GM19468 (cell line): ENCODE measurements at regions not wholly inside any gene's neighbourhood (a gene's known extent, or its start where the extent isn't known, plus 50 kb on each side); places are given as distances from the start of the nearest gene placed in this dataset.
A peak's percentile ranks its signal among the peaks of the same experiment; 100 is the strongest.

Source experiments
- ATAC-seq: cut with Tn5 transposase; IDR thresholded peaks from one replicate; pipeline ENCODE4 v1.9.1; 2021; ENCODE audit warnings: mild to moderate bottlenecking, moderate library complexity, moderate number of reproducible peaks; ENCODE audit not compliant: unreplicated experiment; ENCODE audit errors: extremely low read depth

DNA sequence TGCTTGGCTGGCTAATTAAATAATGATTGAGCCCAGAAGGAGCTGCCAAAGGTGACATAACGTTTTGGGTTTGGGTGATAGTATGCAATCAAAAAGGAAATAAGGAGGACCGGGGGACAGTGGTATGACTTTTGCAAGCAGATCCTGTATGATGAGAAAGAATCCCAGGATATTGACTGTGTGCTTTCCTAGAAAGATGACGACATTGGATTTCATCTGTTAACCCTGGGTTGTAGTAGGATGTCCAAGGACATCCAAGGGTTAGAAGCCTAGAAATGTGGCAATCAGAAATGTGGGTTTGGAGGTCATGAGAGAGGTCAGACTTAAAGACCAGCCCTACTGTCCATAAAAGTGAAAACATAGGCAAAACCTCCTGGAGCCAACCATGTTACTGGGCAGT, 50.3 kb upstream of the HMHB1 start:
- no peak for ATAC-seq

DNA sequence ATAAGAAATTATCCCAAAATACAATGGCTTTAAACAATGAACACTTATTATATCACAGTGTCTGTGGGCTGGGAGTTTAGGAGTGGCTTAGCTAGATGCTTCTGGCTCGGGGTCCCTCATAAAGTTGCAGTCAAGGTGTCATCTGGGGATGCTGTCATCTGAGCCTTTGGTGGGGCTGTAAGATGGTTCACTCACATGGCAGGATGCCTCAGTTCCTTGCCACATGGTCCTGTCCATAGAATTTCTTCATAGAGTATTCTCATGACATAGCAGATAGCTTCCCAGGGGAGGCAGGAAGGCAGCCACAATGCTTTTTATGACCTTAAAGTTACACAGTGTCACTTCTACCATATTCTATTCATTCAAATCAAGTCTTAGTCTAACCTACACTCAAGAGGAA, 51.2 kb upstream of the HMHB1 start:
- ATAC-seq = no peak

DNA sequence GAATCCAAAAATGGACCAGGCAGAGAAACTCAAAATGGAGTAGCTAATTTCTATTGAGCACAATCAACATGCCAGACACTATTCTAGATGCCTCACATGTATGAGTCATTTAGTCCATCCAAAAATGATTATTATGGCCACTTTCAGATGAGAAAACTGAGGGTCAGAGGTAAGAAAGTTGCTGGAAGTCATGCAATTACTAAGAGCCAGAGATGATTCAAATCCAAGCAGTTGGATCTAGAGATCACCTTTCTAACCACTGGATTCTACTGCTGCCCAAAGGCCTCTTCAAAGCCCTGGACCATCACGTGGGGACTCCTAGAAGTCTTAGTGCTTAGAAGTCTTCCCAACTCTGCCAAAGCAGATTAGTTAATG, 51.8 kb upstream of the HMHB1 start:
- peak; percentile 39 for ATAC-seq

DNA sequence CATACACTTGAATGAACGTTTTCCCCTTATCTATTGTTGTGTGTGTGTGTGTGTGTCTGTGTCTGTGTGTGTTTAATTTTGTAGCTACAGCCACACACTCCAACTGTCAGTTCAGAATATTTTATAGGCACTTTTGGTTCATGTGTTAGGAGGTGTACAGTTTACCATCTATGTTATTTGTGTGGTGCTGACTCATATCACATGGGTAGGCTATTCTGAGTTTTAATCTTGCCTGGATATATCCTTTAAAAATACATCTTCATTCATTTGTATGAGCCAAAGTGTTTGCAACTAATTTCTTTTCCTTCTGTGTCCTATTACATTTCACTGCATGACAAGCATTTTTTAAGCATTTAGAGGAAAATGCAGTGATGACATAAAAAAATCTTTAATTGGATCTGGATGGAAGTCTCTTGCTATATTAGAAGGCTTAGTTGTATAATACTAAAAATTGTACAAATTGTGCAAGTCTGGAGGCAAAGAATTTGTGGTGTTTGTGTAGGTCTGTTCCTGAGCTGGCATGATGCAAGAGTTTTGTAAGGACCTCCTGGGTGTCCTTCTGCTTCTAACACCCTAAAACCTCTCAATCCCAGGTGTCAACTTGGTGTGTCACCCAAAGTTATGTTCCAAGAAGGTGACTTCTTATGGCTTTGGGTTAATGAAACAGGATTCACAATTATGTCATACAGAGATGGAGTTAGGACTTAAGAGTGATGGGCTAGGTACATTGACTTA, 52.4 kb upstream of the HMHB1 start:
- ATAC-seq = no peak

DNA sequence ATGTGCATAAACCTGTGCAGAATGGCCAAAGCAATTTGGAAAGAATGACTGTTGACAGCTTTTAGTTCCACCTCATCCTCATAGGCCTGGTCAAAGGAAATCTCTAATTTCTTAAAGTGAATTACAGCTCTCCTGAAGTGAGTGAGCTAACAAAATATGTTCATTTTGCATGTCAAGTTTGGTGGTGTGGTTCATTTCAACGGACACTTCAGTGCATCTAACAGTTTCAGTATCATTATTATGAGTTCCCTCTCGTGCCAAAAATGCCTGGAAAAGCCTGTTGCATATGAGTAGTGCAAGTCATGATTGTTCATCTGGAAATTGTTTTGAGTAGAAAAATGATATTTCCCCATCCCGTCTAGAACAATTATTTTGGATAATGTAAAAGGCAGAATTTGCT, 53.2 kb upstream of the HMHB1 start:
- peak; percentile 19 for ATAC-seq

DNA sequence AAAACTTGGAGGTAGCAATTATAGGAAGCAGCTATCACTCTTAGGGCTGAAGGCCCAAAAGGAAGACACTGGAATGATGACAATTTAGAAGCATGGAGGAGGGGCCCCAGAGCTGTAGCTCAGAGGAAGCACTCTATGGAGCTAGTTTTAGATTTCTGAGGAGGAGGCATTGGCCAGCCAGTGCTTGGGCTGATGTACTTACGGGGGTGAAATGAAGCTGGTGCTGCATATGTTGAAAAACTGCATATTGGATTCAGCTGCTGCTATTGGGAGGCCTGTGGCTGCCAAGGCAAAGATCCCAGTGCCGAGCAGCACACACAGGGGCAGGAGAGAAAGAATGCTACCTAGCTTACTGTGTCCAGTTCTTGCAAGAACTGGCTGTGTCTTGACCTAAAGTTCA, 53.9 kb upstream of the HMHB1 start:
- ATAC-seq = no peak

DNA sequence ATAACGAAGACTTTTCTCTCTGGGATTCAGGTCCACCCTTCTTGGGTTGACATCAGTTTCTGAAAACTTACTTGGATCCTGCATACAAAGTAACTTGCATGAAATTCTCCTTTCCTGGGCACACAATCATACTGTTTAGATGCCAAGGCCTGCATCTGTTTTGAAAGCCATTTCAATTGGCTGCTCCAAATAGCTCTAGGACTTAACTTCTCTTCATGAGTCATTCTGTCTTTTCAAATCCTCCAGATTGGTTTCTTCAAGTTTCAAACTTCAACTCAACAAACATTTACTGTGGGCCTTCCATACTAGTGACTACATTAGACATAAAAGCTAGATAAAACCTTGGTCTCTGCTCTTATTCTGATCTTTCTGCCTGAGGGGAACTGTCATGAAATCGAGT, 54.8 kb upstream of the HMHB1 start:
- no peak for ATAC-seq

DNA sequence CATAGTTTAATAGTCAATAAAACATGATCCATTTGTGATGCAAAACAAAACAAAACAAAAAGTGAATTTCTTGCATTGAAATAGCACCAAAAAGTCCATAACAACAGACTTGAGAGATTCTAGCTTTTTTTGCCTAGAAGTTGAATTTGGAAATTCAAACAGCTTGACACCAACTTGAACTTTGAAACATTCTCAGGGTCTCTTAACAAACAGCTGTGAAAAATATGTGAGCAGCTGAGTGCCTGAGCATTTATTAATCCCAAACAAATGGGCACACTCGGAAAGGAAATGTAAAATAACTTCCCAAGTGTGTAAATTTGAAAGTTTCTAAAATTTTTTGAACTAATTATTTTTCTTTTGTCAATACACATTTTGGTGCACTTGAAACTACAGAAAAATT, 56.0 kb upstream of the HMHB1 start:
- ATAC-seq = no peak

DNA sequence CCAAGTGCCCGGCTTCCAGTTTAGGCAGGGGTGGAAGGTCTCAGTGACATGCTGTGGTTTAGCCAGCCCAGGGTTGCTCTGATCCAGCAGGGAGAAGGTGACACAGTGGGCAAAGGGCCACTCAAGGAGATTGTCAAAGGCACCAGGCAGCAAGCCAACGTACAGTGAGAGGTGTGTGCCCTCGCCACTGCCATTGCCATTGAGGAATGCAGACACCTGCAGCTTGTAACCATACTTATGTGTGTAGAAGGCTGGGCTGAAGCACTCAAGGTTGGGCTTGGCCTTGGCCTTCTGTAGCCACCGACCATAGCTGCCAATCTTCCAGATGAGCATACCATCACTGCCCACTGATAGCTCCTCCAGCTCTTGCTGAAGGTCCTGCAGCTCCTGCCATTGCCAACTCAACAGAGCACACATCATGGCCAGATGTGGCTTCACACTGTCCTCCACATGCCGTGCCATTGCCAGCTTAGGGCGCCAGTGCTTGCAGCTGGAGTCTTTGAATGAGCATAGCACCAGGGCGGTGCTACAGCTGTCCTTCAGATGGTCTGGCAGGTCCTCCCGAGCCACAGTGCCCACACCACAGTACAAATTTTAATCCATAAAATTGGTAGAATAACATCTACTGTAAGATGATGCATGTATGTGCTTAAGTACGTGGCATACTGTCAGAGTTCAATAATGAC, 59.7 kb upstream of the HMHB1 start:
- ATAC-seq = no peak

DNA sequence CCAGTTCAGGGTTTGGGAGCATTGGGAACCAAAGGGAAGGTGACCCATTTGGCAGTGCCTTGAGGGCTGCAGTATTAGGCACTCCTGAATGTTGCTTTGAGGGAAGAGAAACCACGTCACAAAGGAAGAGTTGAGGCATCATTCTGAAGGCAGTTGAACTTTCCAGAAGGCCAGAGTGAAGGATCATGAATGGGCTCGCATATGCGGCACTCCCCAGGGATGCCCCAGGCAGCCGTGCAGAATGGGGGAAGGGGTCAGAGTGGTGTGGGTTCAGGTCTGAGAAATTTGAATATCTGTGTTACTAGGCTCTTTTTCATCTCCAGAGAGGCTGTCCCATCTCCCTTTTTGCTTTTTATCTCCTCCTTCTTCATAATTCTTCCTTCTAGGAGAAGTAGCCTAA, 60.6 kb upstream of the HMHB1 start:
- no peak for ATAC-seq

DNA sequence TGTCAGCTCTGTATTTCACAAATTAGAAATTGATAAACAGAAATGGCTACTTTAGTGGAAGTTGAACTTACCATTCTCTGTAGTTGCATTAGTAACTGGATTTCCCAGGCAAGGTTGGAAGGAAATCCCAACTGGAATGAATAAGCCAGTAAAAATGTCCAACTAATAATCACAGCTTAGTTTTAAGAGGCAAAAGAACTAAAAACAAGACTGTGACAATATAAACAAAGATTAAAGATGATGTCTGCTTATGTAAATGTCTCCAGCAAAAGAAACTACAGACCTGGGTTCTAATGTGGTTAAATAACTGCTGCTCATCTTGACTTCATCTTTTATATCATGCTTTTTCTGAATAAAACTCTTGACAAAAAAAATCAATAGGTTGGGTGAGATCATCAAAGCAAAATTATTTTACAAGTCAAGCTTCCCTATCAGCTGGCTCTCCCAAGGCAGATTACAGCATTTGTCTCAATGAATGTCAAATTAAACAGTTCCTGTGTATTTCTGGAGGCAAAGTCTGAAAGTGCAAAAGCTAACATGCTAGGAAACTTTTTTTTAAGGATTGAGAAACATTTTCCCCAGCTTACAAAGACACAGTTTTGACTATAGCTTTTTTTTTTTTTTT, 62.3 kb upstream of the HMHB1 start:
- ATAC-seq = no peak

DNA sequence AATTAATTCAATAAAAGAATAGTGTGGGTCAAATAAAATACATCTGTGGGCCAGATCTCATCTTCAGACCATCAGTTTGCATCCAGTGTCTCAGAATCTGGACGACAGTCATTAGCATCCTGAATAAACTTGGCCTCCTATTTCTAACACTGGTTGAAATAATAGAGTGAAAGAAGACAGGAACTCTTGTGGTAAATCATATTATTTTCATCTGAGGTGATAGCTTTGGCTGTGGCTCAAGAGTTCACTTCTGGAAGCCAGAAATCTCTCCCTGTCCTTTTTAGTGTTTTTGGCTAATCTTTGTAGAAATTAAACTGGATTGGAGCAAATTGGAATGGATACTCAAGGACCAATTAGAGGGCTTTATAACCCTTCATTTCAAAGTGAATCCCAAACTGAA, 63.4 kb upstream of the HMHB1 start:
- ATAC-seq = no peak

DNA sequence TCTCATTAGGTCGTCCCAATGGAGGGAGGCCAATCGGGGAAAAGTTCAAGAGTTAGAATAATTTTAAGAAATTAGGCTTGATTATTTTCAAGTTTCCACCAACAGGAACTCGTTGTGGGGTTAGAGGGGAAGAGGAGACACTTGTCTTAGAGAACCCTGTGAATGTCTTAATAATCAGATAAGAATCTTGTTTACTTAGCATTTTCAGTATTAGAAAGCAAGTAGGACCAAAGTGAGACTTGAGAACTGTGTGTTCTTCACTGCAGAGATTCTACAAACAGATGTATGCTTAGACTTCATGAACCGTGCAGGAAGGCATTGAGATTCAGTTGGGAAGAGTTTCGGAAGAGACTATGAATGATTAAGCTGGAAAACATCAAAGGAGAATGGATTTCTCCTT, 69.0 kb upstream of the HMHB1 start:
- ATAC-seq = no peak

DNA sequence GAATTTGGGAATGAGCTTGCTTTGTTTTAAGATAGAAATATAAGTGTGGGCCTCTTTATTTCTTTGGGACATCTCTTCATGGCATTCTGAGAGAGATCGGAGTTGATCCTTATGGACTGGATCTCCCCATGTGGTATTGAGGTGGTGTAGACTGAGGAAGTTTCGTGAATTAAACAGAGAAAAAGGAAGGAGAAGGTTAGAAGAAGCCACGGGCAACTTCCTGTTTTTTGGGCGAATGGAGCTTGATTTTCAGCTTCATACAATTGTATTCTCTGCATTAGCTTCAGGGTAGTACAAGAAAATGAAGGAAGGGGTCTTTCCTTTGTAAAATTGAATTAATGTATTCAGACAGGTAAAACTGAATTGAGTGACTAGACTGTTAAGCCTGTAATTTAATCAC, 70.5 kb upstream of the HMHB1 start:
- ATAC-seq = no peak

DNA sequence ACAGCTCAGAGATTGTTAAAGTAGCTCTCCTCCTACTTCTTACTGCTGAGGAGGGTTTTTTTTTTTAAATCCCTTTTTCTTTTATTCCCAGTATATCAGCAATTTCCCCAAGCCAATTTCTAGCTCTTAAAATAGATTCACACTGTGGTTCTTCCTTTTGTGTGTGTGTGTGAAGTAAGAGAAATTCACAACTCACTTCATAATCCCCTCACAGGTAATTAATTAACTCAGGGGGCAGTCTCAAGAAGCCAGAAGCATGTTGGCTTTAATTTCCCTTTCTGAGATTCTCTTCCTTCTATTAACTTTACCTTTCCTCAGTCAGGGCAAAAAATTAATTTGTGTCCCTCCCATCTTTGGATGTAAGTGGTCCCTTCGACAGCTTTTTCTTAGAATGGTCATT, 71.0 kb upstream of the HMHB1 start:
- ATAC-seq = no peak

DNA sequence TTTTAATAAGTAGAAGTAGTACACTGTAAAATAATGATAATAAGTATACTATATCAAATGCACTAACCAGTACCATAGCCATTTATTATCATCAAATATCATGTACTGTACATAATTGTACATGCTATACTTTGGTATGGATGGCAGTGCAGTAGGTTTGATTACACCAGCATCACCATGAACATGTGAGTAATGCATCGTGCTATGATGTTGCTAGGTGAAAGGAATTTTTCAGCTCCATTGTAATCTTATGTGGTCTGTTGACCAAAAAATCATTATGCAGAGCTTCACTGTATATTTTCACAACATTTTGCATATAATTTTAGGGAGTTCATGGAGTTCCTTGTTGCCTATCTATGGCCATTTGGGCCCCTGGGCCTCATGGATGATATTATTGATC, 72.2 kb upstream of the HMHB1 start:
- ATAC-seq = no peak

DNA sequence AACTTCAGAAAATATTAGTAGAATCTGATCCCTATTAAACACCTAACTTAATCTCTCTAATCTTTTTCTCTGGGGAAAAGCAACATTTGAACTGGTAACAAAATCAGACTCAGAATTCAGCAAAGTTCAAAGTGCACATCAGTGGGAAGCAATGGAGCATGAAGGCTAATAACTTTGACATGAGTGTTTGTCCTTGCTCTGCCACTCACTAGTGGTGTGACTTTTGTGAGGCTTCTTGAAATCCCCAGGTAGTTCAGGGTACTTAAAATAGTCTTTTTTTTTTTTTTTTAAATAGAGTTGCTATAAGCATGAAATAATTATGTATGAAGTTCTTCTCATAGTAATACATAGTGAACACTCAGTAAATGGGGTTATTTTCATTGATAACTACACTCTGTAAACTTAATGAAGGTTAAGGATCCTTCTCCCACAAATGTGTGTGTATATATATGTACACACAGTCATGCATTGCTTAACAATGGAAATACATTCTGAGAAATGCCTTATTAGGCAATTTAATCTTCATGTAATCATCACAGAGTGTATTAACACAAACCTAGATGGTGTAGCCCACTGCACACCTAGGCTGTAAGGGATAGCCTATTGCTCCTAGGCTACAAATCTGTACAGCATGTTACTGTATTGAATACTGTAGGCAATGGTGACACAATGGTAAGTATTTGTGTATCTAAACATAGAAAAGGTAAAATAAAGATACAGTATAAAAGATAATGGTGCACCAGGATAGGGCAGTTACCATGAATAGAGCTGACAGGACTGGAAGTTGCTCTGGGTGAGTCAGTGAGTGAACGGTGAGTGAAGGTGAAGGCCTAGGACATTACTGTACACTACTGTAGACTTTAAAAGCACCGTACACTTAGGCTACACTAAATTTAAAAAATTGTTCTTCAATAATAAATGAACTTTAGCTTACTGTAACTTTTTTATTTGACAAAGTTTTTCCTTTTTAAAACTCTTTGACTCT, 73.3 kb upstream of the HMHB1 start:
- no peak for ATAC-seq

DNA sequence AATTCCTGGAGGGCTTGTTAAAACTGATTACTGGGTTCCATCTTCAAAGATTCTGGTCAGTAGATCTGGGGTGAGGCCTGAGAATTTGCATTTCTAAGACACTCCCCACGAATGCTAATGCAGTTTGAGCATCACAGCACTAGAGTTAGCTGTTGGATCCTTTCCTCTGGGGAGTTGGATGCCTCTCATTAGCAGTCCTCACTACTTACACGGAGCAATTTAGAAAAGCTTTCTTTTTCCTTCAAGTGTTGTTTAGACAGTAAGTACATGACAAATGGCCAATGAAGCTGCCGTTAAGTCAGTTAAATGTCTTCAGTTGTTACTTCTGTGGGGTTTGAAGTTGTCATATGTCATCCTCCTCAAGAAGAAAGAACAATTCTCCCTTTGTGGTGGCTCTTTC, 74.9 kb upstream of the HMHB1 start:
- no peak for ATAC-seq

DNA sequence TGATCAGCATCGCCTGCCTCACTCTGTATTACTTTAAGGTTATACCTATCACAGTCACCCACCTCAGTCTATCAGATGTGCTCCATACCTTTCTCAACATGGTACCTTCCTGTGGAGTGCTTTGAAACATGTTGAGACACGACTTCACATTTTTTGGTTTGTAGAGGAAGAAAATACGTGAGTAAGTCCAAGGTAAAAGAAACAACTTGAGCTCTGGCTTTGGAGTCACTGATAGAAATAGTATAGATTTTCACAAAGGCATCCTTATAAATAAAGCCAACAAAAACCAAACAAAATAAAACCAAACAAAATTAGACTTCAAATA, 77.5 kb upstream of the HMHB1 start:
- ATAC-seq = no peak

DNA sequence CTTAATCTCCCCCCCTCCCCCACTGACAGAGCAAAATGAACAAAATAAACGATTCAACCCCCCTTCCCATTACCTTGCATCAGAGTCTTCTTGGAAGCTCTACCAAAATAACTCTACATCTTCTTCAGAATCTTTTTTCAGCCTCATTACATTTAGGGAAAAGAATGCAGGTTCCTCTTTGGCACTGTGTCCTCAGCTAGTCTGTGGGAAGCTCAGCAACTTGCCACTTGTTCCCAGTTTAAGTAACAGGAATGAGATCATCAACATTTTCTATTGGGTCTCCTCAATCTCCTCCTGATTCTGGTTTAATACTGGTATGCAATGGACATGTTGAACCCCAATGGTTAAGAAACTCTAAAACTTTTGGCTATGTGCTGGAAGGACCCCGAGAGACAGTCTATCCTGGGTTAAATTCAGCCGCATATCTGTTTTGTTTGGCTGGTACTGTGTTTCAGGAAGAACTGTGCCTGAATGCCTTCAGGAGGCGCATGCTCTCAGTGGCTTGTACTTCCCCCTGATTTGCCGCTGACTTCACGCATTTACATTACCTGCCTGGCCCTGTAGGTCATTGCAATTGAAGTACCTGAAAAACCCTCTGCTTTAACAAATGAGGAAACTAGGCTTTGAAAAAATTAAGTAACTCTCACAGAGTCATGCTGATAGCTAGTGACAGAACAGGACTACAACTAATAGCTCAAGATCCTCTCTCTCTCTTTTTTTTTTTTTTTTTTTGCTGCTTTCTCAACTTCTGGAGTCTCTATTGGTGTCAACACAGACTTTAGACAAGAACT, 78.1 kb upstream of the HMHB1 start:
- no peak for ATAC-seq
